ENCODE measurements at regions not wholly inside any gene's neighbourhood (a gene's known extent, or its start where the extent isn't known, plus 50 kb on each side); places are given as distances from the start of the nearest gene placed in this dataset.

DNA sequence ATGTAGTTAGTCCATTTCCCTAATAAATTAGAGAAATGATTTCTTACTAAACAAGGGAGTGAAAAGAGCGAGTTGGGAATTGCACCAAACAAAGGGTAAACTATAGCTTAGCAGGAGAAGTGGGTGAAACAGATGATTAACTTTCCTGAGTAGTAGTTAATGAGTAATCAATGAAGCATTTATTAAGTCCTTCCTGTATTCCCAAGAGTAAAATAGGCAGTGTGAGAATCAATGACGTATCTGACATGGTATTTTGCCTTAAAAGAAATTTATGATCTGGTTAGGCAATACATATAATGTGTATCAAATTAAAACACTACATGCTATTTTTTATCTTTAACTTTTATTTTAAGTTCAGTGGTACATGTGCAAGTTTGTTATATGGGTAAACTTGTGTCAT, 142.8 kb downstream of the KLF5 start:
- TF ChIP-seq, protein P1, sequence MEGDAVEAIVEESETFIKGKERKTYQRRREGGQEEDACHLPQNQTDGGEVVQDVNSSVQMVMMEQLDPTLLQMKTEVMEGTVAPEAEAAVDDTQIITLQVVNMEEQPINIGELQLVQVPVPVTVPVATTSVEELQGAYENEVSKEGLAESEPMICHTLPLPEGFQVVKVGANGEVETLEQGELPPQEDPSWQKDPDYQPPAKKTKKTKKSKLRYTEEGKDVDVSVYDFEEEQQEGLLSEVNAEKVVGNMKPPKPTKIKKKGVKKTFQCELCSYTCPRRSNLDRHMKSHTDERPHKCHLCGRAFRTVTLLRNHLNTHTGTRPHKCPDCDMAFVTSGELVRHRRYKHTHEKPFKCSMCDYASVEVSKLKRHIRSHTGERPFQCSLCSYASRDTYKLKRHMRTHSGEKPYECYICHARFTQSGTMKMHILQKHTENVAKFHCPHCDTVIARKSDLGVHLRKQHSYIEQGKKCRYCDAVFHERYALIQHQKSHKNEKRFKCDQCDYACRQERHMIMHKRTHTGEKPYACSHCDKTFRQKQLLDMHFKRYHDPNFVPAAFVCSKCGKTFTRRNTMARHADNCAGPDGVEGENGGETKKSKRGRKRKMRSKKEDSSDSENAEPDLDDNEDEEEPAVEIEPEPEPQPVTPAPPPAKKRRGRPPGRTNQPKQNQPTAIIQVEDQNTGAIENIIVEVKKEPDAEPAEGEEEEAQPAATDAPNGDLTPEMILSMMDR (IDR thresholded peaks at IDR 0.05), result no peak
- no peak for TF ChIP-seq POLR2A (IDR thresholded peaks at IDR 0.05)

All from body of pancreas (tissue), 4 donors.